Neural cell (in vitro differentiated cells): ENCODE measurements at regions not wholly inside any gene's neighbourhood (a gene's known extent, or its start where the extent isn't known, plus 50 kb on each side); places are given as distances from the start of the nearest gene placed in this dataset.

Source experiments
- H2AFZ ChIP-seq: fragments of 200-600, 300-800 bp; sonication (generic), shearing (Covaris generic); 2 replicates; pipeline ENCODE4 v1.6.0; 2014; ENCODE audit warnings: low read depth, mild to moderate bottlenecking, antibody characterized with exemption, low read length, moderate library complexity
- H3F3A ChIP-seq: fragments of 200-600 bp; shearing (Covaris generic); 2 replicates; pipeline ENCODE4 v1.6.1; 2016; ENCODE audit warnings: mild to moderate bottlenecking, moderate library complexity, mixed read lengths, antibody characterized with exemption, low read length; ENCODE audit not compliant: insufficient read depth, poor library complexity, severe bottlenecking
- H3K27ac ChIP-seq: fragments of 200-600, 300-800 bp; sonication (generic), shearing (Covaris generic); 2 replicates; pipeline ENCODE4 v1.5.1; 2014; ENCODE audit warnings: mild to moderate bottlenecking, low read length, moderate library complexity
- H3K27me3 ChIP-seq: fragments of 300-800, 200-600 bp; sonication (generic), shearing (Covaris generic); 2 replicates; pipeline ENCODE4 v1.6.0; 2014; ENCODE audit warnings: mild to moderate bottlenecking, low read depth, low read length, moderate library complexity; ENCODE audit not compliant: insufficient read depth
- H3K36me3 ChIP-seq: fragments of 300-800, 200-600 bp; sonication (generic), shearing (Covaris generic); 2 replicates; pipeline ENCODE4 v1.5.1; 2014; ENCODE audit warnings: mild to moderate bottlenecking, antibody characterized with exemption, low read length, moderate library complexity; ENCODE audit not compliant: insufficient read depth
- H3K4me2 ChIP-seq: fragments of 300-800, 200-600 bp; sonication (generic), shearing (Covaris generic); 2 replicates; pipeline ENCODE4 v1.6.0; 2014; ENCODE audit warnings: mild to moderate bottlenecking, low read length
- H3K4me3 ChIP-seq: fragments of 300-800, 200-600 bp; sonication (generic), shearing (Covaris generic); 2 replicates; pipeline ENCODE4 v1.5.1; 2014; ENCODE audit warnings: mild to moderate bottlenecking, low read length, moderate library complexity
- H3K79me2 ChIP-seq: fragments of 200-600 bp; shearing (Covaris generic); replicated peaks from 2 replicates; pipeline ENCODE4 v1.6.0; 2014; ENCODE audit warnings: mild to moderate bottlenecking, low read length, moderate library complexity; ENCODE audit not compliant: insufficient read depth
- H3K9ac ChIP-seq: fragments of 300-800, 200-600 bp; sonication (generic), shearing (Covaris generic); 2 replicates; pipeline ENCODE4 v1.6.1; 2016; ENCODE audit warnings: mild to moderate bottlenecking, low read length, mixed read lengths
- H3K9me2 ChIP-seq: fragments of 200-600 bp; shearing (Covaris generic); 2 replicates; pipeline ENCODE4 v1.6.1; 2016; ENCODE audit warnings: mild to moderate bottlenecking, low read length, mixed read lengths; ENCODE audit not compliant: insufficient read depth
- H3K9me3 ChIP-seq: fragments of 200-600, 300-800 bp; sonication (generic), shearing (Covaris generic); 2 replicates; pipeline ENCODE4 v1.6.1; 2016; ENCODE audit warnings: mild to moderate bottlenecking, mixed run types, low read length, moderate library complexity, mixed read lengths
- H4K20me1 ChIP-seq: fragments of 200-600 bp; shearing (Covaris generic); 2 replicates; pipeline ENCODE4 v1.6.1; 2016; ENCODE audit warnings: mild to moderate bottlenecking, mixed run types; ENCODE audit not compliant: insufficient read depth
- EP300 ChIP-seq: fragments of 450-650 bp; conservative IDR thresholded peaks from 2 replicates; pipeline ENCODE4 v1.6.1; 2014; ENCODE audit warnings: antibody characterized with exemption, mild to moderate bottlenecking, moderate library complexity; ENCODE audit not compliant: poor library complexity, severe bottlenecking
- EZH2 ChIP-seq: fragments of 200-600, 300-800 bp; shearing (Covaris generic), sonication (generic); IDR thresholded peaks from 2 replicates; pipeline ENCODE4 v1.6.1; 2014; ENCODE audit warnings: antibody characterized with exemption, low read length, borderline replicate concordance, mild to moderate bottlenecking; ENCODE audit not compliant: insufficient read depth, poor library complexity, severe bottlenecking
- MXI1 ChIP-seq: fragments of 450-650 bp; conservative IDR thresholded peaks from 2 replicates; pipeline ENCODE4 v1.6.1; 2014; ENCODE audit warnings: antibody characterized with exemption, mild to moderate bottlenecking; ENCODE audit not compliant: poor library complexity, severe bottlenecking
- POLR2AphosphoS5 ChIP-seq: IDR thresholded peaks from 2 replicates; pipeline ENCODE4 v1.6.1; 2012
- RAD21 ChIP-seq: fragments of 450-650 bp; conservative IDR thresholded peaks from 2 replicates; pipeline ENCODE4 v1.6.1; 2014; ENCODE audit warnings: antibody characterized with exemption, mild to moderate bottlenecking, moderate library complexity
- SMC3 ChIP-seq: fragments of 450-650 bp; conservative IDR thresholded peaks from 2 replicates; pipeline ENCODE4 v1.6.1; 2014; ENCODE audit warnings: antibody characterized with exemption, mild to moderate bottlenecking, moderate library complexity; ENCODE audit not compliant: poor library complexity
- TAF1 ChIP-seq: IDR thresholded peaks from 2 replicates; pipeline ENCODE4 v1.6.1; 2012; ENCODE audit warnings: low read depth
- TF ChIP-seq, protein P1 (sequence below): IDR thresholded peaks from 2 replicates; pipeline ENCODE4 v1.6.1; 2012; ENCODE audit warnings: borderline replicate concordance
- TF ChIP-seq, protein P2 (sequence below): fragments of 450-650 bp; IDR thresholded peaks from 2 replicates; pipeline ENCODE4 v1.5.1; 2014; ENCODE audit warnings: antibody characterized with exemption, mild to moderate bottlenecking, moderate library complexity; ENCODE audit not compliant: poor library complexity, severe bottlenecking

DNA sequence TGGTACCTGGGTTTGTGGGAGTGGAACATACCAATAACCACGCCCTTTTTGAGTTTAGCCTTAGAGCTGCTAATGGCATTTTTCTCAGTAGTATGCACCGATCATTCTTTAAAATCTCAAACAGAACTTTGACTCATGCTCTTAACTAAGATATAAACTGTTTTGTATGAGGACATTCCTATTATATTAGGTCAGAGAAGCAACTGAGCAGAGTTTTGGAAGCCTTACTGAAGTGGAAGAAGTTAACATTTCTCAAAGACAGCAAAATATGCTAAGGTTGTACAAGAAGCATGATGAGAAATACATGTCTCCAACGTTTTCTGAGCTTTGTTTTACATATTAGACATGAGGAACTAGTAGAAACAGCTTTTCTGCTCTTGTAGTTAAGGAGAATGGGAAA lies 819.2 kb downstream of the FSCB start:
- no peaks in the 10 kb centered on the region for H3K27me3 ChIP-seq

DNA sequence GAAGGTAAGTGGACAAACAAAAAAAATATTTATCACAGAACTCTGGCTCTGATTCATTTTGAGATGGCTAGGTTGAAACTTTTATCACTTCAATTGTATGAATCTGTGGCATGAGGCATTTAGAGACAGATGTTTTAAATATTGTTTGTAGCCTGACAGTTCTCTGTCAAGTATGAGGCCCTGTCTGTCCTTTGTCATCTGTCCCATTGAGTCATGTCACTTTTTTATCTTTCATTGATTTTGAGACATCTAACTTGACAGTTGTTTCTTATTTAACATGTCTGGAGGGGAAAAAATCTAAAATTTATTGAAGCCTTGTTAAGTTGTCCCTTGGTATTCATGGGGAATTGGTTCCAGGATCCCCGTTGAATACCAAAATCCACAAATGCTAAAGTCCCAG lies 829.5 kb downstream of the FSCB start:
- no peak for TF ChIP-seq RAD21
- TF ChIP-seq, protein P1, sequence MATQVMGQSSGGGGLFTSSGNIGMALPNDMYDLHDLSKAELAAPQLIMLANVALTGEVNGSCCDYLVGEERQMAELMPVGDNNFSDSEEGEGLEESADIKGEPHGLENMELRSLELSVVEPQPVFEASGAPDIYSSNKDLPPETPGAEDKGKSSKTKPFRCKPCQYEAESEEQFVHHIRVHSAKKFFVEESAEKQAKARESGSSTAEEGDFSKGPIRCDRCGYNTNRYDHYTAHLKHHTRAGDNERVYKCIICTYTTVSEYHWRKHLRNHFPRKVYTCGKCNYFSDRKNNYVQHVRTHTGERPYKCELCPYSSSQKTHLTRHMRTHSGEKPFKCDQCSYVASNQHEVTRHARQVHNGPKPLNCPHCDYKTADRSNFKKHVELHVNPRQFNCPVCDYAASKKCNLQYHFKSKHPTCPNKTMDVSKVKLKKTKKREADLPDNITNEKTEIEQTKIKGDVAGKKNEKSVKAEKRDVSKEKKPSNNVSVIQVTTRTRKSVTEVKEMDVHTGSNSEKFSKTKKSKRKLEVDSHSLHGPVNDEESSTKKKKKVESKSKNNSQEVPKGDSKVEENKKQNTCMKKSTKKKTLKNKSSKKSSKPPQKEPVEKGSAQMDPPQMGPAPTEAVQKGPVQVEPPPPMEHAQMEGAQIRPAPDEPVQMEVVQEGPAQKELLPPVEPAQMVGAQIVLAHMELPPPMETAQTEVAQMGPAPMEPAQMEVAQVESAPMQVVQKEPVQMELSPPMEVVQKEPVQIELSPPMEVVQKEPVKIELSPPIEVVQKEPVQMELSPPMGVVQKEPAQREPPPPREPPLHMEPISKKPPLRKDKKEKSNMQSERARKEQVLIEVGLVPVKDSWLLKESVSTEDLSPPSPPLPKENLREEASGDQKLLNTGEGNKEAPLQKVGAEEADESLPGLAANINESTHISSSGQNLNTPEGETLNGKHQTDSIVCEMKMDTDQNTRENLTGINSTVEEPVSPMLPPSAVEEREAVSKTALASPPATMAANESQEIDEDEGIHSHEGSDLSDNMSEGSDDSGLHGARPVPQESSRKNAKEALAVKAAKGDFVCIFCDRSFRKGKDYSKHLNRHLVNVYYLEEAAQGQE: no peak
- peak; percentile 91 for TF ChIP-seq EP300
- peak; percentile 57 for TF ChIP-seq POLR2AphosphoS5
- Histone ChIP-seq H3K4me3 (no peak overlapping the region), H2AFZ (no peak overlapping the region)

More for the DNA sequence above, 819.2 kb downstream of the FSCB start:
- H3K4me3 ChIP-seq: no peak overlapping the region
- TF ChIP-seq TAF1: no peak
- no peak for TF ChIP-seq MXI1
- no peak for TF ChIP-seq POLR2AphosphoS5
- no peak for TF ChIP-seq SMC3
- TF ChIP-seq, protein P2, sequence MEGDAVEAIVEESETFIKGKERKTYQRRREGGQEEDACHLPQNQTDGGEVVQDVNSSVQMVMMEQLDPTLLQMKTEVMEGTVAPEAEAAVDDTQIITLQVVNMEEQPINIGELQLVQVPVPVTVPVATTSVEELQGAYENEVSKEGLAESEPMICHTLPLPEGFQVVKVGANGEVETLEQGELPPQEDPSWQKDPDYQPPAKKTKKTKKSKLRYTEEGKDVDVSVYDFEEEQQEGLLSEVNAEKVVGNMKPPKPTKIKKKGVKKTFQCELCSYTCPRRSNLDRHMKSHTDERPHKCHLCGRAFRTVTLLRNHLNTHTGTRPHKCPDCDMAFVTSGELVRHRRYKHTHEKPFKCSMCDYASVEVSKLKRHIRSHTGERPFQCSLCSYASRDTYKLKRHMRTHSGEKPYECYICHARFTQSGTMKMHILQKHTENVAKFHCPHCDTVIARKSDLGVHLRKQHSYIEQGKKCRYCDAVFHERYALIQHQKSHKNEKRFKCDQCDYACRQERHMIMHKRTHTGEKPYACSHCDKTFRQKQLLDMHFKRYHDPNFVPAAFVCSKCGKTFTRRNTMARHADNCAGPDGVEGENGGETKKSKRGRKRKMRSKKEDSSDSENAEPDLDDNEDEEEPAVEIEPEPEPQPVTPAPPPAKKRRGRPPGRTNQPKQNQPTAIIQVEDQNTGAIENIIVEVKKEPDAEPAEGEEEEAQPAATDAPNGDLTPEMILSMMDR: no peak
- no peak for TF ChIP-seq EP300
- TF ChIP-seq EZH2: no peak
- no peak for TF ChIP-seq RAD21
- TF ChIP-seq, protein P1: no peak
- H2AFZ ChIP-seq: no peak overlapping the region
- no peak overlapping the region for H3K27ac ChIP-seq
- no peaks in the 10 kb centered on the region for H3K36me3 ChIP-seq
- H3K4me2 ChIP-seq: no peak overlapping the region
- no peaks in the 10 kb centered on the region for H3K9me3 ChIP-seq
- H4K20me1 ChIP-seq: no peaks in the 10 kb centered on the region
- no peaks in the 10 kb centered on the region for H3K9me2 ChIP-seq
- H3F3A ChIP-seq: no peaks in the 10 kb centered on the region
- no peak overlapping the region for H3K9ac ChIP-seq
- no peaks in the 10 kb centered on the region for H3K79me2 ChIP-seq

More for the DNA sequence above, 829.5 kb downstream of the FSCB start:
- no peaks in the 10 kb centered on the region for H3K79me2 ChIP-seq
- H4K20me1 ChIP-seq: no peaks in the 10 kb centered on the region
- no peaks in the 10 kb centered on the region for H3K36me3 ChIP-seq
- H3F3A ChIP-seq: no peaks in the 10 kb centered on the region
- H3K9me2 ChIP-seq: no peaks in the 10 kb centered on the region
- H3K27me3 ChIP-seq: no peaks in the 10 kb centered on the region
- no peak overlapping the region for H3K4me2 ChIP-seq
- no peak overlapping the region for H3K9ac ChIP-seq
- H3K27ac ChIP-seq: no peak overlapping the region
- H3K9me3 ChIP-seq: no peaks in the 10 kb centered on the region
